HG02763 (cell line): ENCODE measurements at regions not wholly inside any gene's neighbourhood (a gene's known extent, or its start where the extent isn't known, plus 50 kb on each side); places are given as distances from the start of the nearest gene placed in this dataset.
"Not testable (repeated sequence)": the region's sequence is repeated elsewhere in the genome, so short reads cannot be mapped to it uniquely, and the experiment has no call there.

Experiments
- ATAC-seq: cut with Tn5 transposase; IDR thresholded peaks from one replicate; pipeline ENCODE4 v1.9.1; 2021; ENCODE audit warnings: mild to moderate bottlenecking, moderate library complexity; ENCODE audit not compliant: unreplicated experiment

DNA sequence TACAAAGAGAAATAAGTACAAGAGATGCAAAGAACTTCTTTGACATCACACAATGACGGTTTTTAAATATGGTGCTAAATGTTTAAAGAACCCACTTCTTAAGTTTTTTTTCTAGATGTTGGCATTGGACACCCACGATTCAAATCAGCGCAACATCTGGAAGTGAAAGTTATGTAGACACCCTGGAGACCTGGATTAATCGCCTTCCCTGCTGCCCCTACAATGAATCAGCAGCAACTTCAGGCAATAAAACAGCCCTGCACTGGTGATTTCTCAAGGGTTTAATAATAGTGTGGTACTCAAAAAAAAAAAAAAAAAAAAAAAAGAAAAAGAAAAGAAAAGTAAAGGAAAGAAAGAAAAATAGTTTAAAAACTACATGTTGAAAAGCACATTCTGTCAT, 248.3 kb downstream of the NUF2 start:
- no peak for ATAC-seq

DNA sequence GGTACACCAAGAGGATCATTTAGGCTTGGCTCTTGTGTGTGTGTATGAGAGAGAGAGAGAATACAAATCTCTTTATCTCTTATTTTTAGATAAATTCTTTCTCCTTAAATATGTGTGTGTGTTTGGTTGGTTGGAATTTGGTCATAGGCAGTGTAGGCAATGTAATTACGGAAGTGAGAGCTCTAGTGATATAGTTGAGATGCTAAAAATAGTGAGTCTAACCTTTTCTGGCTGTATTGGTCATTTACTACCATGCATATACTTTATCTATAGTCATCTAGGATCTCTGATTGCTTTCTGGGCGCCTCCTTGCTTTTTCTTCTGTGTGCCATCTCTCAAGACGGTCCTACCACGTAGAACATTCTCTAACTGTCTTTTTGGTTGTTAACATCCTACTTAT, 250.2 kb downstream of the NUF2 start:
- no peak for ATAC-seq

DNA sequence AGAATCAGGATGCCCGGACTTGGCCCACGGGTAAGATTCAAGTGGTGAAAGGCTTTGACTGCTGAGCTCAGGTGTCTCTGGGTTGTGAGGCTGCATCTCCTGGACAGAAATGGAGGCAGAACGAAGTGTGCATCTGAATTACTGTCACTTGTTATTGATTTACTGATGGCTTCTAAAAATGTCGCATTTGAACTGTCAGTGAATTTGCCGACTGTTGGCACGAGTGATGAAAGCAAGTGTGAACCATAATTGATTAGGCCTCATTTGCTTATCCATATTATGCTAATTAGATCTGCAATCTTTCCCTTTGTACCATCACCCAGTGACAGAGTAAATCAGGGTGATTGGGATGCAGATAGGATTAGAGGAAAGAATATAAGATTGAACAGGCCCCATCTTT, 252.4 kb downstream of the NUF2 start:
- ATAC-seq: no peak

DNA sequence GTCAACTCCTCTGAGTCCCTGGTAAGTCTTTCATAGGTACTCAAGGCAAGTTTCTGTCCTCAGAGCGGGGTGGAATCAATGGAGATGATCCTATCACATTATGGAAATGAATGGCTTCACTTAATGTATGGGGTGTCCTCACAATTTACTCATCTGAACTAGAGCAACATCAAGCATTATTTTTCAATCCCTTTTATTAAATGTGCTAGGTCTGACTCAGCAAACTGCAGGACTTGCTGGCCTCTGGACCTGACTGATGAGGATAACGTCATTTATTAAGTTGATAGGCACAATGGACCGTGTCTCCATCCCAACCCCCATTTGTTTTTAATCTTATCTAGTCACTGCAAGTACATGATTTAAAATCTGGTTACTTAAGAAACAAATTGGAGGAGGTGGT, 259.2 kb downstream of the NUF2 start:
- no peak for ATAC-seq

DNA sequence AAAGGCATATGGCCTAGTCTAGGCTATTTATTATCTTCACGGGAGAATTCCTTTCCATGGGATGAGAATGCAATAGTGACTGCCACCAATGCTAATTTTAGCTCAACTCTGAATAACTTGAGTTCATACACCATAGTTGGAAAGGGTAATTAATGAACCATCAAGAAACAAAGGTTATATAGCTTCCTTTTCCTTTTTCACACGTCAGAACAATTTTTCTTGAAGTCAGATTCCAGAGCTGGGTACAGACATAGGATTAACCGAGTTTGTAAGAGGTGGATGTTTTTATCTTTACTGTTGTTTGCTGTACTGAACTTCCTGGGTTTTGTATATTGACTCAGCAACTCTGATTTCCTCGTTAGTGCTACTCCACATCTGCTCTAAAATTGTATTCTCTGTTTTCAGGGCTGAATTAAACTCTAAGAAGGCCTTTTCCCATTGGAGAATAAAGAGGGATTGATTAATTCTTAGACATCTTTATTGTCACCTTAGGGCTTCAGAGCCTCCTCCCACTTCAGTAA, 262.0 kb downstream of the NUF2 start:
- ATAC-seq: no peak

DNA sequence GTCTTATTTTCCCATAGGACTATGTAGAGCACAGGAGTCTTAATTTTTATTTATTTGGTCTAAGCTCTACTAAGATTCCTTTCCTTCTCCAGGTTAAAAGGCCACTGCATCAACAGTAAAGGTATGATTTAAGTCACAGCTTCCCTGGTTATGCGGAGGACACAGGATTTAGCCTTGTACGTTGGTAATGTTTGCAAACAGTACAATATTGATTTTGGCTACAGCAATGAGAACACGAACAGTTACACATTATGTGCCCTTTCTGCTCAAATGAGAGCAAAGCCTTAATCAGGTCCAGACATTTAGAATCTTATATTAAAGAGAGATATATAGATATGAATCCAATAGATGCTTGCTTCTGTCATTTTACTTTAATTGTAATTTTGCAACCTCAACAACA, 264.0 kb downstream of the NUF2 start:
- no peak for ATAC-seq

DNA sequence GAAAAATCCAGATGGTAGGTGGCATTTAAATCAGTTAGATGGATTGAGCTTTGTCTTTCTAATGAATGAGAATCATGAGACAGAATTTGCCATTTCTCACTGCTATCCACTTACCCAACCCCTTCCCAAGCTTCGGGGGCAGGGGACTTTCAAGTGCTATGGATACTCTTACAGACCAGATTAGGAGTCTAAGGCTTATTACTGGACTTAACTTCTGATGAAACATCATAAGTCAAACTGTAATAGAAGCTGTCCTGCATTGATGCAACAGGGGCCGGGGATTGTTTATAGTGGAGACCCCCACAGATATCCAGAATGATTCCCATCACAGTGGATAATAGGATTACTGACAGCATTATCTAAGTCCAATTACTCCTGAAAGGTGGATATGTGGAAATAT, 267.0 kb downstream of the NUF2 start:
- ATAC-seq: no peak

DNA sequence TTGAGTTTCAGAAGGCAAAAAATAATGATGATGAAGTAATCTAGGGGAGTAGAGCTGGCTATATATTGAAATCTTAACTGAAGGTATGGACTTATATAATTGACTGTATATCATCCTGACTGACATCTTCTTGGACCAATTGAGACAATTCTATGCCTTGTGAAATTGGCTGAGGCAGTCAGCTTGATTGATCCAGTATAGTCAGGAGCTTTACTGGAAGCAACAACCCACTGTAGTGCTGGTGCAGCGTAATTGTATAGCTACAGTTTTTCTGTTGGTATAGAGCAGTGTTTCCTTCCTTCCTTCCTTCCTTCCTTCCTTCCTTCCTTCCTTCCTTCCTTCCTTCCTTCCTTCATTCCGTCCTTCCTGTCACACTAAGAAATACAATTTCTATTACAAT, 268.0 kb downstream of the NUF2 start:
- no peak for ATAC-seq

DNA sequence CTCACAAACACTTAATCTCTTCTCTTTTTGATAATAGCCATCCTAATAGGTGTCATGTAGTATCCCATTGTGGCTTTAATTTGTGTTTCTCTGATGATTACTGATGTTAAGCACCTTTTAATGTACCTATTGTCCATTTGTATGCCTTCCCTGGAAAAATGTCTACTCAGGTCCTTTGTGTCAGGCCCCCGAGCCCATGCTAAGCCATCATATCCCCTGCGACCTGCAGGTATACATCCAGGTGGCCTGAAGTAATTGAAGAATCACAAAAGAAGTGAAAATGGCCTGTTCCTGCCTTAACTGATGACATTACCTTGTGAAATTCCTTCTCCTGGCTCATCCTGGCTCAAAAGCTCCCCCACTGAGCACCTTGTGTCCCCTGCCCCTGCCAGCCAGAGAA, 269.4 kb downstream of the NUF2 start:
- ATAC-seq: not testable (repeated sequence)

DNA sequence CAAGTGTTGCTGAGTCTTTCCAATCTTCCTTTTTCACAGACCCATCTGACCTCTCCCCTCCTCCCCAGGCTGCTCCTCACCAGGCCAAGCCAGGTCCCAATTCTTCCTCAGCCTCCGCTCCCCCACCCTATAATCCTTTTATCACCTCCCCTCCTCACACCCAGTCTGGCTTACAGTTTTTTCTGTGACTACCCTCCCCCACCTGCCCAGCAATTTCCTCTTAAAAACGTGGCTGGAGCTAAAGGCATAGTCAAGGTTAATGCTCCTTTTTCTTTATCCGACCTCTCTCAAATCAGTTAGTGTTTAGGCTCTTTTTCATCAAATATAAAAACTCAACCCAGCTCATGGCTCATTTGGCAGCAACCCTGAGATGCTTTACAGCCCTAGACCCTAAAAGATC, 270.9 kb downstream of the NUF2 start:
- ATAC-seq: not testable (repeated sequence)

DNA sequence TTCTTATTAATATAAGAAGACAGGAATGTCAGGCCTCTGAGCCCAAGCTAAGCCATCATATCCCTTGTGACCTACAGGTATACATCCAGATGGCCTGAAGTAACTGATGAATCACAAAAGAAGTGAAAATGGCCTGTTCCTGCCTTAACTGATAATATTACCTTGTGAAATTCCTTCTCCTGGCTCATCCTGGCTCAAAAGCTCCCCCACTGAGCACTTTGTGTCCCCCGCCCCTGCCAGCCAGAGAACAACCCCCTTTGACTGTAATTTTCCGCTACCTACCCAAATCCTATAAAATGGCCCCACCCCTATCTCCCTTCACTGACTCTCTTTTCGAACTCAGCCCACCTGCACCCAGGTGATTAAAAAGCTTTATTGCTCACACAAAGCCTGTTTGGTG, 274.4 kb downstream of the NUF2 start:
- ATAC-seq: not testable (repeated sequence)

DNA sequence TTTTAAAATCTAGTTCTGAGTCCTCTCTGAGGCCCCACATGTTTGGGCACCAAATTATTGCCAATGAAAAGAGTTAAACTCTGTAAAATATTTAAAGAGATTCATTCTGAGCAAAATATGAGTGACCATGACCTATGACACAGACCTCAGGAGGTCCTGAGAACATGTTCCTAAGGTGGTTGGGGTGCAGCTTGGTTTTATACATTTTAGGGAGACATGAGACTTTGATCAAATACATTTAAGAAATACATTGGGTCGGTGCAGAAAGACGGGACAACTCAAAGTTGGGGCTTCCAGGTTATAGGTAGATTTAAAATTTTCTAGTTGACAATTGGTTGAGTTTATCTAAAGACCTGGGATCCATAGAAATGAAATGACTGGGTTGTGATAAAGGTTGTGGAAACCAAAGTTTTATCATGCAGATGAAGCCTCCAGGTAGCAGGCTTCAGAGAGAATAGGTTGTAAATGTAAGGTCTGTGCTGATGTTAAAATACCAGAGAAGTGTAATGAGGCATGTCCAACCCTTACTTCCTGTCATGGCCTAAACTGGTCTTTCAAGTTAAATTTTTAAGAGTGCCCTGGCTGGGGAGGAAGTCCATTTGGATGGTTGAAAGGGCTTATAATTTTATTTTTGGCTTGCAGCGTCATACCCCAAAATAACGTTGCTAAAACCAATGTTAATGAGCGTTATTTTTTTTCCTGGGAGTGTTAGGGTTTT, 274.9 kb downstream of the NUF2 start:
- ATAC-seq: no peak

DNA sequence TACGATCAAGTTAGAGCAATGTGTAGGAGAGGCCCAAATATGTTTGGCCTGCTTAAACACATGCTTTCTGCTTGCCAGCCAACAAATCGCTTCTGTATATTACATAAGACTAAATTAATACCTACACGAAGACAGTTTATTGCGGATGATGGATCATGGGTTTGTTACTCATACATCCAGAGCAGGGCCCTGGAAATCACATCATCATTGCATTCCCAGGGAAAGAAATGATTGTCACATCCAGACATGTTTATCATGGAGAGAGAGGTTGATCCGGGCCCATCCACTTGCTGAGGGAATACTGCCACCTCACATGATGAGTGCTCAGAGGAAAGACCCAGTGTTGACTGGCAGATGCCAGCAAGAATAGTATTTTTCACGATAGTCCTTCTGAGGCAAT, 282.6 kb downstream of the NUF2 start:
- no peak for ATAC-seq

DNA sequence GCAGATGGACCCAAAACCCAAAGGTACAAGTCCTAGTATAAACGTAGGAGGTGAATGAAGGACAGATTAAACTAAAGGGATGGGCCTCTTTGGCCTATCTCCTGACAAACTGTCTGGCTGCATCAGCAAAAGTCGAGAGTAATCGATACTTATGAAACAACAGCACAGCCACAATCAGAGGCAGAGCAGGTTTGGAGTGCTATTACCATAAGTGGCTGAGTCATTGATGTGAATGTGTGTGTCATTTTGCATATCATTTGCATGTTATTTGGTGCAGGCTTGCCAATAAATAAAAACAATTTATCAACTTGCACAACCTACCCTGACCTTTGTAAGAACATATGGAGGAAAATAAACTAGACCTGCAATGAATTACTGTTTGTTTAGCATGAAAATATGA, 283.1 kb downstream of the NUF2 start:
- no peak for ATAC-seq

DNA sequence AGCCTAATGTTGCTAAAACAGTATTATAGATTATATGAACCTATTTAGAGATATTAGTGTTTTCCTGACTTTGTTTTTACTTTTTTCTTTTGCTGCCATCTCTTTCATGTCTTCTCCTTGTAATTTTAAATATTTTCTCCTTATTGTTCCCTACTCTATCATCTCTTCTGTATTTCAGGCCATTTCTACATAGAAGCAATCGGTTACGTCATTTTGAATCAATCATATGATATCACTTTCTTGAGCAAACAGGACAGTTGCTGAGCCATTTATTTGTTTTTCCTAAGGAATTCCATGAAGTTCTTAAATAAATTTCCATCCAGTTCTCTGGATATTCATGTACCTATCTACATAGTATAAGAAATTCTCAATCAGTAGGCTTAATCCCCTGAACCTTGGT, 287.2 kb downstream of the NUF2 start:
- no peak for ATAC-seq

DNA sequence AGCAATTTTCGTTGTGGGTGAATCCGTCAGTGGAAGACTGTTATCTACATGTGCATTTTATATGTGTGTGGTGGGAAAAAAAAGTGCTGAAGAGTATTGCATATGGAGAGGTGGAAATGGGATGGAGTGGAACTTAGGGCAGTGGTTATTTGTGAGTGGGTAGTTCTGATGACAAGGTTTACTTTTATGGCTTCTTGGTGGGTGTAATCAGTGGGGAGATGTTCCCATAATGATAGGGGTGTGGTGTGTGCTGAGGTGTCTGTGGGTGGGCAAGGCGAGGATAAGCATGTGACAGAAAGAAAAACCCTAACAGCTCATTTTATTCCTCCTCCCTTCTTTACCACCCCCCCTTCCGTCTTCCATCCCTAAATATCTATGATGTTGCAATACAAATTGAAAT, 288.1 kb downstream of the NUF2 start:
- no peak for ATAC-seq

DNA sequence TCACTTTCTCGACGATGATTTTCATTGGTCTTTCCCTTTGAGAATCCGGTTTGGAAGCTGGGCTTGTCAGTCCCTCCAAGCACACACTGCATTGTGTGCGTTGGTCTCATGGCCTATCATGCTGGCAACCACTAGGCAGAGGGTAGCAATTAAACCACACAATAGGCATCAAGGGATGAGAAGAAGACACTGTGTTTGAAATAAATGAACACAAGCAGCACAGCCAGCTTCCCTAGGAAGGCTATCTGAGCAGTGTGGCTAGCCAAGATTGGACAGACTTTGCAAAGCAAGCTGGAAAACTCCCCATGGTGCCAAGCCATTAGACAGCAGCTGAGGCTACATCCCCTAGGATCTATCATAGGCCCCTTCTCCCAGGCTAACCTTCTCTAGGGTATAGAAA, 288.7 kb downstream of the NUF2 start:
- no peak for ATAC-seq

DNA sequence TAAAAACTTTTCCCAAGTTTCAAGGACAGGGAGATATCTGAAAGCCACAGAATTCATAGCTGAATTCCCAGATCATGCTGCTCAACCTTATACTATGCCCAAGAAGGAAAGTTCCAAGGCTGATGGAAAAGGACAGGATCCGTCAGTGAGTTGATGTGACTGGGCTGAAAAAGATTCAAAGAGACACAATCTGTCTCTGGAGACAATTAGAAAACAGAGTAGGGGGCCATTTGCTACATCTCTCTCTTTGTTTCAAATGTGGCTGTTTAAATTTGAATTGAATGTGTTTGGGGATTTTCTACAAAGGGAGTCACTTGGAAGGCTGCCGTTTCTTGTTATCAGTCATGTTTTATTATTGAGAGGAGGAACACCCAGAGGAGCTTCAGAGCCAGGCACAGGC, 292.6 kb downstream of the NUF2 start:
- no peak for ATAC-seq

DNA sequence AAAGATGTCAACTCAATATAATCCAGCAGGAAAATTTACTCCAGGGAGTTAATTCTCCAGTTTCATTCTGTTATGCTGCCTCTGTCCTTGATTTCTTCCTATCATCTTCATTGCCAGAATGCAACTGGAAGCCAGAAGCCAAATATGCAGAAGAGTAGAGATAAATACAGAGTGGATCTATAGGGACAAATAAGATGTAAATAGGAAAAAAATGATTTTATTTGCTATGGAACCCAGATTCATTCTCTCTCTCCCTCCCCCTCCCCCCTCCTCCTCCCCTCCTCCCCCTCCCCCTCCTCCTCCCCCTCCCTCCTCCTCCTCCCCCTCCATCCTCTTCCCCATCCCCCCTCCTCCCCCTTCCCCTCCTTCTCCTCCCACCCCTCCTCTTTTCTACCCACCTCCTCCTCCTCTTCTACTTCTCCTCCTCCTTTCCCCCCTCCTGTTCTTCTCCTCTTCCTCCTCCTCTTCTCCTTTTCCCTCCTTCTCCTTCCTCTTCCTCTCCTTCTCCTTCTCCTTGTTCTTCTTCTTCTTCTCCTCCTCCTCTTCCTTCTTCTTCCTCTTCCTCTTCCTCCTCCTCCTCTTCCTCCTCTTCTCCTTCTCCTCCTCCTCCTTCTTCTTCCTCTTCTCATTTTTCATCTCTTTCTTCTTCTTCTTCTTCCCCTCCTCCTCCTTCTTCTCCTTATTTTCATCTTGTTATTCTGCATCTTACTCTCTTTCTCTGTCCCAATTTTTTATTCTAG, 306.4 kb downstream of the NUF2 start:
- ATAC-seq: no peak

DNA sequence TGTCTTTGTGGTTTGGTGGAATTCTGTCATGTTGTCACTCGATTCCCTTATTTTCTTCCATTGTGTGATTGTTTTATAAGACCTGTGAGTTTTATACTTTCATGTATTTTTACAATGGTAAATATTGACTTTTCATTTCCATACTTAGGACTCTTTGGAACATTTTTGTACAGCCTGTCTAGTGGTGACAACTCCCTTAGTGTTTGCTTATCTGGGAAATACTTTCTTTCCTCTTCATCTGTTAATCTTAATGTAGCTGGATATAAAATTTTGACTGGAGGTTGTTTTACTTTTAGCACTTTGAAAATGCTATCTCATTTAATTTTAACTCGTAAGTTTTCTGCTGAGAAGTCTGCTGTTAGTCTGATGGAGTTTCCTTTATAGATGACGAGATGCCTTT, 310.5 kb downstream of the NUF2 start:
- no peak for ATAC-seq

DNA sequence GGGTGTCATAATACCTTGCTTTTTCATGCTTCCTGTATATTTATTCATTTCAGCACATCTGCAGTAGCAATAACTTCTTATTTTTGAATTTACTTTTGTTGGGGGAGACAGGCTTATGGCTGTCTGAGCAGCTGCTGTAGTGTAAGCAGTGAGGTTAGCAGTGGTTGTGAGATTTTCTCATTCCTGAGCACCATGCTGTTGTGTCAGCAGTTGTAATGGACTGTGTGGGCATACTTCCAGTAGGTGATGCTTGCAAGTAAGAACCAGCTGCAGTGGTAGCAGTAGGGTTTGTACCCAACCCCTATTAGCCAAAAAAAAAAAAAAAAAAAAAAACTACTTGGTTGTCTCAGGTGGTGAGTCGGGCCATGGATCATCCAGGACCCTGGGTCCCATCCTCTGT, 311.6 kb downstream of the NUF2 start:
- no peak for ATAC-seq

DNA sequence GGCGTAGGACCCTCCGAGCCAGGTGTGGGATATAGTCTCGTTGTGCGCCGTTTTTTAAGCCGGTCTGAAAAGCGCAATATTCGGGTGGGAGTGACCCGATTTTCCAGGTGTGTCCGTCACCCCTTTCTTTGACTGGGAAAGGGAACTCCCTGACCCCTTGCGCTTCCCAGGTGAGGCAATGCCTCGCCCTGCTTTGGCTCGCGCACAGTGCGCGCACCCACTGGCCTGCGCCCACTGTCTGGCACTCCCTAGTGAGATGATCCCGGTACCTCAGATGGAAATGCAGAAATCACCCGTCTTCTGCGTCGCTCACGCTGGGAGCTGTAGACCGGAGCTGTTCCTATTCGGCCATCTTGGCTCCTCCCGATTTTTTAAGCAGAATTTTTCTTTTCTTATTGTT, 323.9 kb downstream of the NUF2 start:
- ATAC-seq: not testable (repeated sequence)

DNA sequence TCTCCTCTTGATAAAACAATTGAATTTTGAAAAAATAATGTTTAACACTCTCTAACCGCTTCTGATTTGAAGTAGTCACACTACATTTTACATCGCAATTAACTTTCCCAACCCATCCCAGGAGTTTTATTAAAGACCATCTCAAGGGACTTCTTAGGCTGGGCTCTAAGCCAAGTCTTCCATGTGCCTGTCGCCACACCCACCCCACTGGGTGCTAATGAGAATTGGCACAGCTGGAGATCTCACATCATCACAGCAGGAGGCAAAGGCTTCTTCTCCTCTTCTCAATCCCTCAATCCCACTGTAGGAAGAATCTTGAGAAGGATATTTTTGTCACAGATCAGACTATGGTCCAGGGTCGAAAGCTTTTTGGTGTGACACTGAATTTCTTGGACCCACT, 328.9 kb downstream of the NUF2 start:
- ATAC-seq: no peak
